ENCODE measurements at regions not wholly inside any gene's neighbourhood (a gene's known extent, or its start where the extent isn't known, plus 50 kb on each side); places are given as distances from the start of the nearest gene placed in this dataset.

DNA sequence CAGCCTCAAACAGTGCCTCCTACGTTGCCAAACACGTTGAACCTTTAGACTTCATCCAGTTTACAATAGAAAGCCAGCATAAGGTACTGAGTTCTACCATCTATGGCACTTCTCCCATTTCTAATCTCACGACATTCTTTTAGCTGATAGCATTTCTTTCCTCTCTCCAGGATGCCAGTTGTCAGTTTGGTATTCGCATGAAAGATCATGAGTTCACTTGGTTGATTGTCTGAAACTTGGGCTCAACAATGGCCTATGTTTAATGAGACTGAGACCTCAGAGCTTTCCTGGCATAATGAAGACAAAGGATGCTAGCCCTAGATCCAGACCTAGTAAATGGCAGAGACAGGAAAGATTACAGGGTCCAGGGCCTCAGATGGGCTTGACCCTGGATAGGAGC is 69.2 kb upstream of the SPRY1 start:
- TF ChIP-seq, protein P1, sequence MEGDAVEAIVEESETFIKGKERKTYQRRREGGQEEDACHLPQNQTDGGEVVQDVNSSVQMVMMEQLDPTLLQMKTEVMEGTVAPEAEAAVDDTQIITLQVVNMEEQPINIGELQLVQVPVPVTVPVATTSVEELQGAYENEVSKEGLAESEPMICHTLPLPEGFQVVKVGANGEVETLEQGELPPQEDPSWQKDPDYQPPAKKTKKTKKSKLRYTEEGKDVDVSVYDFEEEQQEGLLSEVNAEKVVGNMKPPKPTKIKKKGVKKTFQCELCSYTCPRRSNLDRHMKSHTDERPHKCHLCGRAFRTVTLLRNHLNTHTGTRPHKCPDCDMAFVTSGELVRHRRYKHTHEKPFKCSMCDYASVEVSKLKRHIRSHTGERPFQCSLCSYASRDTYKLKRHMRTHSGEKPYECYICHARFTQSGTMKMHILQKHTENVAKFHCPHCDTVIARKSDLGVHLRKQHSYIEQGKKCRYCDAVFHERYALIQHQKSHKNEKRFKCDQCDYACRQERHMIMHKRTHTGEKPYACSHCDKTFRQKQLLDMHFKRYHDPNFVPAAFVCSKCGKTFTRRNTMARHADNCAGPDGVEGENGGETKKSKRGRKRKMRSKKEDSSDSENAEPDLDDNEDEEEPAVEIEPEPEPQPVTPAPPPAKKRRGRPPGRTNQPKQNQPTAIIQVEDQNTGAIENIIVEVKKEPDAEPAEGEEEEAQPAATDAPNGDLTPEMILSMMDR (IDR thresholded peaks at IDR 0.05; ENCODE audit: low read length, missing control alignments) = no peak
- no peak for DNase-seq (ENCODE audit: low read depth)
- no peak overlapping the region for H3K4me3 ChIP-seq (replicated peaks; ENCODE audit: low read depth, low read length)

DNA sequence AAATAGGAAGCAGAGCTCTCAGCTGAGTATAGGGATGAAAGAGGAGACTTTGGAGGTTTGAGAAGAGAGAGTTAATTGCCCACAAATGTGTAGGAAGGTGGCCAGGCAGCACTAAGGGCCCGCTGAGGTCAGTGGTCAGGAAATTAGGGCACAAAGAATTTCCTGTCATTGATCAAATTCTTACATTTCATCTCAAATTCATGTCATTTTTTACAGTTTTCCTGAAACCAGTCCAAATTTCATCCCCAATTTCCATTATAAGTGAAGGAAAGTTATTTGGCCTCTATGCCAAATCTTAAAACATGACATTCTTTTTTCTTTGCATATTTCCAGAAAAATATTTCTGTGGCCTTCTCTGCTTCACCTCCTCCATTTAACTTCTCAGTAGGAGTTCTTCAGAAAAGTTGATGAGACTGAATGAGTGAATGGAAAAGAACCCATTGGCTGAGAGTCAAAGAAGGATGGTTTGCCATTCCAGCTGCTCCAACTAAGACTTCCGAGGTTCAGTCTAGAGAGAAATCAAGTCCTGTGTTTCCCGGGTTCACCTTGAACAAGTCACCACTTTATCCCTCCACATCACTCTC is 68.7 kb upstream of the SPRY1 start:
- no peak for DNase-seq (ENCODE audit: low read depth)
- TF ChIP-seq, protein P1 (IDR thresholded peaks at IDR 0.05; ENCODE audit: low read length, missing control alignments) = no peak
- H3K4me3 ChIP-seq (replicated peaks; ENCODE audit: low read depth, low read length) = no peak overlapping the region

DNA sequence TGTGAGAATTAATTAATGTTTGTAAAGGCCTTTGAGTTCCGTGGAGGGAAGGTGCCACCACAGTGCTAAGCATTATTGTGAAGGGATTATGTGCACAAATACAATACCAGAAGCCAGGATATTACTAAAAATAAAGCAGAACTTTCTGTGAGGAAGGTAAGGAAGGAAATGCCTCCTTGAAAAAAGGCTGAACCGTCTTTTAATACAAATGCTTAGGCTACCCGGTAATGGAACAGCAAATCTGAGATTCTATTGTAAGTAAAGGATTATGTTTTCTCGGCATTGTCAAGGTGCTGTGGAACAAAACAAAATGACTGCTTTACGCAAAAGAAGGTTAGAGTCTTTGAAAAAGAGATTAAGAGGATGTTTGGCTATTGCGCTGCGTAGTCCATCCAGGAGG is 57.9 kb upstream of the SPRY1 start:
- no peak overlapping the region for H3K4me3 ChIP-seq (replicated peaks; ENCODE audit: low read depth, low read length)
- DNase-seq (ENCODE audit: low read depth) = no peak
- TF ChIP-seq, protein P1 (IDR thresholded peaks at IDR 0.05; ENCODE audit: low read length, missing control alignments) = no peak

DNA sequence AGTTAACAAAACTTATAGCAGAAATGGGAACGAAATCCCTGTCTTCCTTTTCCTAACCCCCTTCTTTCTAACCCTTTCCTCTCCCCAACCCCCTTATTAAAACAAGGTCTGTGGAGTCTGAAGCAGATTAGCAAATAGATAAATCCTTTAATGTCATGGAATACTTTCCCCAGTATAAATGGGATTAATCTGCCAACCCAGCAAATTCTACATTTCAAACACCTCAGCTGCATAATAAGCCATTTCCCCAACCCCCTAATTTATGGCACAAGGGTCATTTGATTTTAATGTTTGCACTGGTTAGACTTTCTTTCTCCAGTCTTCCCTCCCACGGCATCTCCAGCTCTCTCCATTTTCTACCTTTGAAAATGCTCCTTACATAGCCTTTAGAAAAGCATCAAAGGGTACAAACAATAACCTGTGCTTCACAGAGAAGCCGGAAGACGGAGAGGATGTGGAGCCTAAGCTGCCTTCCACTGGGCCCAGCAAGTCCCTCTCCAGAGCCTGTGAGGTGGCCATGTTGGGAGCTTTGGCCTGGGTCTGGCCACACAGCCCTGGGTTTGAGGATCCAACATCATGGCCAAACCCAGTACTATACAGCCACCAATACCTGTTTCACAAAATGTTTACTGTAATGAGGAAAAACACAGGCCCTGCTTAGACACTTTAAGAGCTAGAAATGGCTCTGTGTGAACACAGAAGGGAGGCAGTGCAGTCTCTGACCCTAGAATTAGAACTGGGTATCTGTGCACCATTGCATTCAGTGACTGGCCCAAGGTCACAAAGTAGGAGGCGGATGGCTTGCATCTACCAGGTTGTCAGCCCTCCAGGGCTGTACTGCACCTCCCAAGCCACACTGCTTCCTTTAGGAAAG is 56.9 kb upstream of the SPRY1 start:
- DNase-seq (ENCODE audit: low read depth) = no peak
- H3K4me3 ChIP-seq (replicated peaks; ENCODE audit: low read depth, low read length) = no peak overlapping the region
- TF ChIP-seq, protein P1 (IDR thresholded peaks at IDR 0.05; ENCODE audit: low read length, missing control alignments) = no peak

DNA sequence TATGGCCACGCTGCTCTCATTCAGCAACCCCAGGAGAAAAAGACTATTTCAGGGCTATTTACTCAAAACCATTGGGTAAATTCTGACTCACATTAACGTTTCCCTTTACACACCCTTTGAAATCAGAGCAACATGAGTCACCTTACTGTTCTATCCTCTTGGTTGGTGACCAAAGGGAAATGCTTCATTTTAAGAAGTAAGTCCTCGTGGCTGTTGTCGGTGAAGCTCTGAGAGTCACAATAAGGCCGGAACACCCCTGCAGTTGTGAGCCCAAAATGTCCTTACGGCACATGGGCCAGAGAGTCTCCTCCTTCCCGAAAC is 56.3 kb upstream of the SPRY1 start:
- no peak overlapping the region for H3K4me3 ChIP-seq (replicated peaks; ENCODE audit: low read depth, low read length)
- TF ChIP-seq, protein P1 (IDR thresholded peaks at IDR 0.05; ENCODE audit: low read length, missing control alignments) = no peak
- peak; percentile 93 for DNase-seq (ENCODE audit: low read depth)

DNA sequence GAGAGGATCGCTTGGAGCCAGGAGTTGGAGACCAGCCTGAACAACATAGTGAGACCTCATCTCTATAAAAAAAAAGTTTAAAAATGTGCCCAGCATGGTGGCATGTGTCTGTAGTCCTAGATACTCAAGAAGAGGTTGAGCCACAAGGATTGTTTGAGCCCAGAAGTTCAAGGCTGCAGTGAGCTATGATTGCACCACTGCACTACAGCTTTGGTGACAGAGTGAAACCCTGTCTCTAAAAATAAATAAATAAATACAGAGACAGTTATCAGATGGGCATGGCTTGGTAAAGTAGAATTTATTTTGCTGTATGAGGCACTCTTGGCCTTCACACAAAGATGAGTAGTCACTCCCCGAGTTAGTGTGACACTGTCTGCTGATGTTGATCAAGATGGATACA is 54.1 kb upstream of the SPRY1 start:
- TF ChIP-seq, protein P1 (IDR thresholded peaks at IDR 0.05; ENCODE audit: low read length, missing control alignments) = no peak
- DNase-seq (ENCODE audit: low read depth) = no peak
- H3K4me3 ChIP-seq (replicated peaks; ENCODE audit: low read depth, low read length) = no peak overlapping the region
